Omental fat pad (tissue), 3 donors: ENCODE measurements at regions not wholly inside any gene's neighbourhood (a gene's known extent, or its start where the extent isn't known, plus 50 kb on each side); places are given as distances from the start of the nearest gene placed in this dataset.
"Not testable (repeated sequence)": the region's sequence is repeated elsewhere in the genome, so short reads cannot be mapped to it uniquely, and the experiment has no call there.

Experiments used
- ATAC-seq: fragments of 150-250 bp; one replicate; pipeline ENCODE4 v1.9.1; 2016; ENCODE audit warnings: mild to moderate bottlenecking, moderate library complexity; ENCODE audit not compliant: low FRiP score
- DNase-seq: peaks from one replicate; pipeline ENCODE4 v3.0.0-alpha.2; 2019; ENCODE audit warnings: low spot score
- CTCF ChIP-seq, 3 donors: fragments of 450-650 bp; IDR thresholded peaks; one replicate each; pipeline ENCODE4 v1.5.1; 2016 to 2017; ENCODE audit warnings: antibody characterized with exemption in 3 of 3, mild to moderate bottlenecking in 3 of 3, moderate library complexity in 2 of 3

GRCh38 chr3:159499031-159499793, 489.4 kb upstream of the IL12A start:
- no peak for ATAC-seq
- TF ChIP-seq CTCF (IDR thresholded peaks at IDR 0.05): no peak
- no peak for DNase-seq

GRCh38 chr3:159501029-159501428, 487.6 kb upstream of the IL12A start:
- no peak for ATAC-seq
- no peak for TF ChIP-seq CTCF (IDR thresholded peaks at IDR 0.05)
- DNase-seq: no peak

GRCh38 chr3:159502986-159503385, 485.6 kb upstream of the IL12A start:
- no peak for TF ChIP-seq CTCF (IDR thresholded peaks at IDR 0.05)
- ATAC-seq: no peak
- no peak for DNase-seq

GRCh38 chr3:159510988-159511387, 477.6 kb upstream of the IL12A start:
- not testable (repeated sequence) for DNase-seq, ATAC-seq

- ATAC-seq (no peak), DNase-seq (no peak)
- TF ChIP-seq CTCF (IDR thresholded peaks at IDR 0.05): no peak
Measured at GRCh38 chr3:159513444-159513843, 475.2 kb upstream of the IL12A start.

GRCh38 chr3:159513867-159514380, 474.7 kb upstream of the IL12A start:
- ATAC-seq: no peak
- TF ChIP-seq CTCF (IDR thresholded peaks at IDR 0.05): no peak
- DNase-seq: no peak

GRCh38 chr3:159517105-159517504, 471.5 kb upstream of the IL12A start:
- no peak for DNase-seq
- no peak for TF ChIP-seq CTCF (IDR thresholded peaks at IDR 0.05)

More at GRCh38 chr3:159517105-159517504, 471.5 kb upstream of the IL12A start:
- ATAC-seq: no peak
